Esophagus (tissue), 2 donors: ENCODE measurements at regions not wholly inside any gene's neighbourhood (a gene's known extent, or its start where the extent isn't known, plus 50 kb on each side); places are given as distances from the start of the nearest gene placed in this dataset.
"Not testable (repeated sequence)": the region's sequence is repeated elsewhere in the genome, so short reads cannot be mapped to it uniquely, and the experiment has no call there.

Experiments
- H3K27ac ChIP-seq, 2 donors: one replicate each; pipeline ENCODE4 v1.5.1; 2013; ENCODE audit warnings: low read depth in 2 of 2, mild to moderate bottlenecking in 2 of 2, inconsistent platforms in 1 of 2, low read length in 1 of 2, moderate library complexity in 1 of 2
- H3K27me3 ChIP-seq, 2 donors: one replicate each; pipeline ENCODE4 v1.6.1; 2013; ENCODE audit warnings: low read length in 2 of 2, control low read depth in 1 of 2, mild to moderate bottlenecking in 1 of 2; ENCODE audit not compliant: insufficient read depth in 2 of 2, control insufficient read depth in 1 of 2
- H3K36me3 ChIP-seq, 2 donors: one replicate each; pipeline ENCODE4 v1.6.1; 2013; ENCODE audit warnings: low read length in 1 of 2; ENCODE audit not compliant: control insufficient read depth in 2 of 2, insufficient read depth in 2 of 2
- H3K4me1 ChIP-seq, 2 donors: one replicate each; pipeline ENCODE4 v1.6.1; 2013; ENCODE audit warnings: low read length in 1 of 2; ENCODE audit not compliant: control insufficient read depth in 2 of 2, insufficient read depth in 2 of 2
- H3K4me3 ChIP-seq, 2 donors: one replicate each; pipeline ENCODE4 v1.5.1; 2013; ENCODE audit warnings: low read length in 2 of 2, mild to moderate bottlenecking in 2 of 2, low read depth in 1 of 2, moderate library complexity in 1 of 2
- H3K9me3 ChIP-seq, 2 donors: one replicate each; pipeline ENCODE4 v1.6.1; 2013; ENCODE audit warnings: mild to moderate bottlenecking in 2 of 2, low read depth in 1 of 2, low read length in 1 of 2, moderate library complexity in 1 of 2; ENCODE audit not compliant: control insufficient read depth in 2 of 2, insufficient read depth in 1 of 2
- WGBS, 2 donors: extraction: QIAGEN DNeasy Blood & Tissue Kit; methylation state at CpG; one replicate each; pipeline ENCODE4 v1.1.7; 2013; 5-methylcytosine and 5-hydroxymethylcytosine counted together
- donor health status: healthy with polysubstance abuse.
- donor health status: Bipolar disorder and iron deficiency.

DNA sequence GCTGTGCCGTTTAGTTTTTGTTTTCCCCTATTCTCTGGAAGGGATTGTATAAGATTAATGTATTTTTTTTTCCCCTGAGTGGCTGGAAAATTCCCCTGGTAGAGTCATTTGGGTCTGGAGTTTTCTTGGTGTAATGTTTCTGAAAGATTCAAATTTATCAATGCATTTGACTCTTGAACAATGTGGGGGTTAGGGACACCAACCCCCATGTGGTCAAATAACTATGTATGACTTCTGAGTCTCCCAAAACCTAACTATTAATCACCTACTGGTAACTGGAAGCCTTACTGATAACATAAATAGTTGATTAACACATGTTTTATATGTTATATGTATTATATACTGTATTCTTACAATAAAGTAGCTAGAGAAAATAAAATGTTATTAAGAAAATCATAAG, 220.1 kb upstream of the PDE3A start:
- H3K27ac ChIP-seq = no peak overlapping the region
- H3K4me3 ChIP-seq = no peak overlapping the region
- no peaks in the 10 kb centered on the region for H3K27me3 ChIP-seq
- no peaks in the 10 kb centered on the region for H3K36me3 ChIP-seq
- H3K9me3 ChIP-seq = no peaks in the 10 kb centered on the region
- no peaks in the 10 kb centered on the region for H3K4me1 ChIP-seq
- WGBS, 2 donors = 48 to 72% methylated on average over 1 of the region's 1 CpG

DNA sequence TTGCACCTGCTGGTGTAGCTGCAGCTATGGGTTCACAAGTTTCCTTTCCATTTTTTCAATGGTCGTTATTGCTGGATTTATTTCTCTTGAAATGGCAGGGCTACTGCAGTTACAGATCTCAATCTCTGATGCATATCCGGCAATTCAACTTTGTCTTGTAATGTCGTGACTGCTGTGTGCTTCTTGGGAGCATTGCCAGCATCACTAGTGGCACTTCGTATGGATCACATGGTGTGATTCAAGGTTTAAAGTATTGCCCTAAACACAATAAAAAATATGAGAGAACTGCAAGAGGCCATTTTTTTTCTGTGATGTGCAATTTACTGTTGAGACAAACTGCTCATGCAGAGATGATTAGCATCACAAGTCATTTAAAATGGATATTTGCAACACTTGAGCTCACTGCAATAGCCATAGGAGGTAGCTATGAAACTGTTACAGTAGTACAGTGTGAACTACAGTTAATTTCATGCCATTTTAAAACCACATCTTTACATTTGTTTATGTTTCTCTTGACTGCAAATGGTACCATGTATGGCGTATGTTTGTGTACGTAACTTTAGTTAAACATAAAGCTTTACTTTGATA, 217.4 kb upstream of the PDE3A start:
- Histone ChIP-seq H3K9me3 (no peaks in the 10 kb centered on the region), H3K27me3 (no peaks in the 10 kb centered on the region), H3K27ac (no peak overlapping the region), H3K4me3 (no peak overlapping the region), H3K36me3 (no peaks in the 10 kb centered on the region), H3K4me1 (no peaks in the 10 kb centered on the region)
- 68 to 75% methylated on average over 6 of the region's 6 CpGs for WGBS, 2 donors

DNA sequence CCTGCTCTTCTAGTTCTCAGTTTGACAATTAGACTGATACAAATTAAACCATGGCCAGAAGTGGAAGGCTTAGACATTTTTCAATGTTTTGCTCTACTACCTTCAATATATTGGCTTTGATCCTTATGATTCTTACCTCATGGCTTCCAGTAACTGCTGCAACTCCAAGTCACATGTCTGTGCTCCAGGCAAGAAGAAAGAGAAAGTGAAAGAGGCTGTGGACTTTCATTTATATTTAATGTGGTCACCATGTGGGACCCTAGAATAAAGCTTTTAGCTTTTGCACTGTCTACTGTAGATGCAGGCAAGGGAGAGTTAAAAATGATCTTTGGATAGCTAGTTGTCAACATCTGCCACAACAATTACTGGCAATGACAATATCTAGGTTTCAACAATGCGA, 214.3 kb upstream of the PDE3A start:
- no peak overlapping the region for H3K27ac ChIP-seq
- H3K4me1 ChIP-seq = no peaks in the 10 kb centered on the region
- 83 to 88% methylated on average over 1 of the region's 1 CpG for WGBS, 2 donors
- H3K4me3 ChIP-seq = no peak overlapping the region
- no peaks in the 10 kb centered on the region for H3K27me3 ChIP-seq
- H3K9me3 ChIP-seq = no peaks in the 10 kb centered on the region
- H3K36me3 ChIP-seq = no peaks in the 10 kb centered on the region

DNA sequence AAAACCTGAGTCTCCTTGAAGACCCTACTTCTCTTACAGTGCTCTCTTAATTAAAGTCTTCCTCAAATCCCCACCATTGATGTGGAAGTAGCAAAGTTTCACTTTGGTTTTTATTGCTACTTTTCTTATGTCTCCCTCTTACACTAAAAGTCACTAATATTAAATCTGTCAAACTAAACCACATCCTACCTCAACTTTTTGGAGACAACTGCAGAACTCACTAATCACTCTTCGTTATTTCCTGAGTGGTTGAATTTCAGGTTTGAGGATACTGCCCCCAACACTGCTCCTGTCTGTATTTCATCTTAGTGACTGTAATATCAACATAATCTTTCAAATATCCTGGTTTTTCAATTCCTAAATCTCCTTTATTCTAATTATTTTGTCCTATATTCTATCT, 213.0 kb upstream of the PDE3A start:
- Histone ChIP-seq H3K9me3 (no peaks in the 10 kb centered on the region), H3K27ac (no peak overlapping the region), H3K36me3 (no peaks in the 10 kb centered on the region), H3K27me3 (no peaks in the 10 kb centered on the region), H3K4me1 (no peaks in the 10 kb centered on the region), H3K4me3 (no peak overlapping the region)
- WGBS, 2 donors = 86% methylated on average over 1 of the region's 1 CpG

DNA sequence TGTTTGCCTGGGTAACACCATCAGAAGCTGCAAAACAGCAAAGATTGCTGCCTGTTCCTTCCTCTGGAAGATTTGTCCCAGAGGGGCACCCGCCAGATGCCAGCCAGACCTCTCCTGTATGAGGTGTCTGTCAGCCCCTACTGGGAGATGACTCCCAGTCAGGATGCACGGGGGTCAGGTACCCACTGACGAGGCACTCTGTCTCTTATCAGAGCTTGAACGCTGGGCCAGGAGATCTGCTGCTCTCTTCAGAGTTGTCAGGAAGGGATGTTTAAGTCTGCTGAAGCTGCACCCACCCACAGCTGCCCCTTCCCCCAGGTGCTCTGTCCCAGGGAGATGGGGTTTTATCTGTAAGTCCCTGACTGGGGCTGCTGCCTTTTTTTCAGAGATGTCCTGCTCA, 207.4 kb upstream of the PDE3A start:
- H3K27ac ChIP-seq, H3K27me3 ChIP-seq, H3K4me1 ChIP-seq, H3K4me3 ChIP-seq, H3K36me3 ChIP-seq, H3K9me3 ChIP-seq: not testable (repeated sequence)
- 71 to 84% methylated on average over 4 of the region's 4 CpGs for WGBS, 2 donors

DNA sequence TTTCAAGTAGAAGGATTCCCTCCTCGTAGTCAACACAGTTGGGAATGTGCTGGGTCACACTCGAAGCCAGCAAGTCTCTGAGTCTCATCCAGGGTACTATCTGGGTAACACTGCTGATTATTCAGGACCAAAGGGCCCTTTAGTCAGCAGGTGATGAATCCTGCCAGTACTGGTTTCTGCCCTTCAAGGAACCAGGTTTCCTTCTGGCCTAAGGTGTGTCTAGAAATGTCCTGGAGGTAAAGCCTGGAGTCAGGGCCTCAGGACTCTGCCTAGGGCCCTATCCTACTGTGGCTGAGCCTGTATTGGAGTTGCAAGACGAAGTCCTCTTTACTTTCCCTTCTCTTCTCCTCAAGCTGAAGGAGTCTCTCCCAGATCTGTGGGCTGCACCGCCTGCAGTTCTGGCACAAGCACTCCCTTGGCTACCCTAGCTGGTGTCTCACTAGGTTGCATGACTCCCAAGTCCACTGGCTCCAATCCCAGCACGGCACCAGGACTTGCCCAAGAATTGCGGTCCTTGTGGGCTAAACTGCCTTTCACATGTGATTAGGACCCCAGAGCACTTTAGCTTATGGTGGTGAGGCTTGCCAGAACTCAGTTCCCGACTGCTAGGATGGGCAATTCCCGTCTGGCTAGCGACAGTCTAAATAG, 193.7 kb upstream of the PDE3A start:
- no peaks in the 10 kb centered on the region for H3K9me3 ChIP-seq
- WGBS, 2 donors = 88 to 90% methylated on average over 9 of the region's 9 CpGs
- no peak overlapping the region for H3K27ac ChIP-seq
- H3K4me3 ChIP-seq = no peak overlapping the region
- no peaks in the 10 kb centered on the region for H3K36me3 ChIP-seq
- no peaks in the 10 kb centered on the region for H3K27me3 ChIP-seq
- H3K4me1 ChIP-seq = peaks cover 0 to 3% of the 10 kb centered on the region in 2 donors

DNA sequence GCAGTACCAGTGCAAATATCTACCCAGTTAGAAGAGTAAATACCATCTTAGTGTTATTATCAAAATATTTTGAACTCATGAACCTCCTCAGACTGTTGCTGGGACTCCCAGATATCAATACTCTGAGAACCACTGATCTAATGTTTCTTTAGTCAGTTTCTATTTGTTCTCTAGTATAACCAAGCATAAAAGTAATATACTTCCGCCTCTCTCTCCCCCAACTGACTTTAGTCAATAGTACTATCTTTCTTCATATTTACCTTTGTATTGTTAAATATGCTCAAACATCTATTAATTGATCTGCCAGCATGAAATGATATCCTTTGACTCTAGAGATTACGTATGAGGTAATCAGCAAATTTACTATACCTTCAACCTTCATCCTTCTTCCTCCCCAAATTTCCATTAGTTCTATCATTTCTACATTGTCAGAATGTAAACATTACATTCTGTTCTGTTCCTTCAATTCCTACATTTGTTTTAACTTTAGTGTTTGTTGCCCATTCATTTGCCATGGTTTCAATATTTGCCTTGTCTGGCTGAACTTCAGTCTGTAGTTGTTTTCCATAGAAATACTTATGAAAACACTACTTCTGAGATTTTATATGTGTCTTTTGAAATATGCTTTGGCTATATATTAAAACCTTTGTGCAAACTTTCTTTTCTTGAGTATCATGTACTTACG, 192.5 kb upstream of the PDE3A start:
- H3K9me3 ChIP-seq = no peaks in the 10 kb centered on the region
- no peaks in the 10 kb centered on the region for H3K27me3 ChIP-seq
- 84 to 96% methylated on average over 3 of the region's 3 CpGs for WGBS, 2 donors
- no peak overlapping the region for H3K27ac ChIP-seq
- peaks cover 0 to 3% of the 10 kb centered on the region in 2 donors for H3K4me1 ChIP-seq
- no peak overlapping the region for H3K4me3 ChIP-seq
- no peaks in the 10 kb centered on the region for H3K36me3 ChIP-seq

DNA sequence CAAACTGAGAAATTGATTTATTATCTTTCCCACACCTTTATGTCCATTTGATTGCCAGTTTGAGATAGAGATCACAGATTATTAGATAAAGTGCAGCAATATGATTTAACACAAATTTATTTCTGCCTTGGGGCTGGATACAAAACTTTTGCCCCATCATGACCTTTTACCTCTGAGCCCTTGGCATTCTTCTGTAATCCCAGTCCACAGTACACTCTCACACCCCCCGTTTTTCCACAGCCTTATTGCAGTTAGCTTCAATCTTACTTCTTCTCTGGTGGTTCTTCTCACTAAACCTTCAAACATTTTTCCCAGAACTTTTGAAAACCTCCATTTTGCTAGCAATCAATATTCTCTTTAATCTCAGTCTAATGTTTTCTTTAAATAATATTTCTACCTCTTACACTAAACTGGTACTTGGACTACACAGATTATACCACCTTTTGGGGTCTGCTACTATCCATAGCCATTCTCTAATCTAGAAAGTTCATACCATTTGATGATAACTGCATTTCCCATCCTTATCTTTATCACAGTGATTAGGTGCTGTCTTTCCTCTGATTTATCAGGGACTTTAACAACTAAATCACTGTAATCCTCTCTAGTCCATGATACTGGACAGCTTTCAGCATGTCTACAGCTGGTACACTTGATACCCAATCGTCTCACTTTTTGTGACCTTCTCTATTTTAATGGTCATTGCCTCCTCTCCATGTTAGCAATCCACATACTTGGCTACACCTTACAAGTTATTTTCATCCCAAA, 186.7 kb upstream of the PDE3A start:
- H3K4me1 ChIP-seq = peaks cover 0 to 2% of the 10 kb centered on the region in 2 donors

DNA sequence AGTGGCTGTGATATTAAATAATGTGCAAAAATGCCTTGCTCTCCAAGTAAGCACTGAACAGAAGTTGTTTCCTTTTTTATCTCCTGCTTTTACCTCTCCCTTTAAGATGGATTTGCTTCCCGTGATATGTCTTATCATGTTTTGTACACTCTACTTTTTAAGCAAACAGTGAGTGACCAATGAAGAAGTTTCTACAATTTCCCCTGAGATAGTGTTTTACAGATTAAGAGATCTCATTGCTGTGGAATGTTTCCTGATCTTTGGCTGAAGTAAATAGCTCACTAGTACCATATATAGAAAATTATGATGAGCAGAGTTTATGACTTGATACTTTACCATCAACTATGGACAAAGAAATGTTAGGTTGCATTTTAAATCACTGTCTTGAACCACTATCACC, 184.8 kb upstream of the PDE3A start:
- H3K27me3 ChIP-seq = no peaks in the 10 kb centered on the region
- H3K4me1 ChIP-seq = peaks cover 0 to 2% of the 10 kb centered on the region in 2 donors
- 47 to 55% methylated on average over 1 of the region's 1 CpG for WGBS, 2 donors
- H3K36me3 ChIP-seq = no peaks in the 10 kb centered on the region
- H3K27ac ChIP-seq = no peak overlapping the region
- H3K9me3 ChIP-seq = no peaks in the 10 kb centered on the region
- no peak overlapping the region for H3K4me3 ChIP-seq

More for the DNA sequence above, 186.7 kb upstream of the PDE3A start:
- 66 to 67% methylated on average over 2 of the region's 2 CpGs for WGBS, 2 donors
- Histone ChIP-seq H3K27ac (no peak overlapping the region), H3K36me3 (no peaks in the 10 kb centered on the region), H3K9me3 (no peaks in the 10 kb centered on the region), H3K4me3 (no peak overlapping the region), H3K27me3 (no peaks in the 10 kb centered on the region)
